ENCODE measurements at regions not wholly inside any gene's neighbourhood (a gene's known extent, or its start where the extent isn't known, plus 50 kb on each side); places are given as distances from the start of the nearest gene placed in this dataset.

- H2AFZ ChIP-seq (ENCODE audit: low read depth, low read length), result no peak overlapping the region
These were observed 255.5 kb upstream of the SEMA6A start for GRCh38 chr5:116830079-116830478.

GRCh38 chr5:116827078-116827477 lies 252.5 kb upstream of the SEMA6A start:
- no peaks in the 10 kb centered on the region for H3K79me2 ChIP-seq (ENCODE audit: low read length)
- TF ChIP-seq EZH2phosphoT487 (IDR thresholded peaks at IDR 0.05; ENCODE audit: low read depth) (no peak), CTCF (IDR thresholded peaks at IDR 0.05; ENCODE audit: low read depth, low read length) (no peak)
- H3K27ac ChIP-seq (ENCODE audit: low read length), result no peak overlapping the region
- H2AFZ ChIP-seq (ENCODE audit: low read depth, low read length), result no peak overlapping the region
- H3K9ac ChIP-seq (ENCODE audit: low read length), result no peak overlapping the region
- no peaks in the 10 kb centered on the region for H3K36me3 ChIP-seq (replicated peaks; ENCODE audit: low read depth, low read length)
- H3K27me3 ChIP-seq (ENCODE audit: low read depth, low read length), result no peaks in the 10 kb centered on the region
- H4K20me1 ChIP-seq (ENCODE audit: insufficient read depth, low read length), result no peaks in the 10 kb centered on the region
- H3K9me3 ChIP-seq (ENCODE audit: insufficient read depth, low read length), result no peaks in the 10 kb centered on the region
- no peak overlapping the region for H3K4me3 ChIP-seq (ENCODE audit: low read length)
- no peak overlapping the region for H3K4me2 ChIP-seq (ENCODE audit: low read length)
- no peaks in the 10 kb centered on the region for H3K4me1 ChIP-seq (ENCODE audit: low read length)

More at GRCh38 chr5:116830079-116830478, 255.5 kb upstream of the SEMA6A start:
- Histone ChIP-seq H3K9me3 (ENCODE audit: insufficient read depth, low read length) (no peaks in the 10 kb centered on the region), H4K20me1 (ENCODE audit: insufficient read depth, low read length) (no peaks in the 10 kb centered on the region), H3K36me3 (replicated peaks; ENCODE audit: low read depth, low read length) (no peaks in the 10 kb centered on the region), H3K79me2 (ENCODE audit: low read length) (no peaks in the 10 kb centered on the region), H3K4me1 (ENCODE audit: low read length) (no peaks in the 10 kb centered on the region), H3K4me3 (ENCODE audit: low read length) (no peak overlapping the region), H3K27me3 (ENCODE audit: low read depth, low read length) (no peaks in the 10 kb centered on the region), H3K9ac (ENCODE audit: low read length) (no peak overlapping the region), H3K27ac (ENCODE audit: low read length) (no peak overlapping the region), H3K4me2 (ENCODE audit: low read length) (no peak overlapping the region)
- TF ChIP-seq CTCF (IDR thresholded peaks at IDR 0.05; ENCODE audit: low read depth, low read length) (no peak), EZH2phosphoT487 (IDR thresholded peaks at IDR 0.05; ENCODE audit: low read depth) (no peak)

- Histone ChIP-seq H4K20me1 (ENCODE audit: insufficient read depth, low read length) (no peaks in the 10 kb centered on the region), H3K9ac (ENCODE audit: low read length) (no peak overlapping the region), H3K36me3 (replicated peaks; ENCODE audit: low read depth, low read length) (no peaks in the 10 kb centered on the region), H3K4me1 (ENCODE audit: low read length) (no peaks in the 10 kb centered on the region), H3K79me2 (ENCODE audit: low read length) (no peaks in the 10 kb centered on the region), H3K4me3 (ENCODE audit: low read length) (no peak overlapping the region), H2AFZ (ENCODE audit: low read depth, low read length) (no peak overlapping the region), H3K27ac (ENCODE audit: low read length) (no peak overlapping the region), H3K4me2 (ENCODE audit: low read length) (no peak overlapping the region), H3K9me3 (ENCODE audit: insufficient read depth, low read length) (no peaks in the 10 kb centered on the region), H3K27me3 (ENCODE audit: low read depth, low read length) (no peaks in the 10 kb centered on the region)
- TF ChIP-seq CTCF (IDR thresholded peaks at IDR 0.05; ENCODE audit: low read depth, low read length), result no peak
- TF ChIP-seq EZH2phosphoT487 (IDR thresholded peaks at IDR 0.05; ENCODE audit: low read depth), result no peak
These were observed 250.9 kb upstream of the SEMA6A start for GRCh38 chr5:116825486-116825885.

GRCh38 chr5:116824751-116825438 lies 250.3 kb upstream of the SEMA6A start:
- Histone ChIP-seq H3K27me3 (ENCODE audit: low read depth, low read length) (no peaks in the 10 kb centered on the region), H3K79me2 (ENCODE audit: low read length) (no peaks in the 10 kb centered on the region), H3K4me2 (ENCODE audit: low read length) (no peak overlapping the region), H3K4me1 (ENCODE audit: low read length) (no peaks in the 10 kb centered on the region), H3K36me3 (replicated peaks; ENCODE audit: low read depth, low read length) (no peaks in the 10 kb centered on the region), H4K20me1 (ENCODE audit: insufficient read depth, low read length) (no peaks in the 10 kb centered on the region), H3K4me3 (ENCODE audit: low read length) (no peak overlapping the region), H3K9ac (ENCODE audit: low read length) (no peak overlapping the region), H2AFZ (ENCODE audit: low read depth, low read length) (no peak overlapping the region), H3K27ac (ENCODE audit: low read length) (no peak overlapping the region), H3K9me3 (ENCODE audit: insufficient read depth, low read length) (no peaks in the 10 kb centered on the region)
- TF ChIP-seq CTCF (IDR thresholded peaks at IDR 0.05; ENCODE audit: low read depth, low read length), result no peak
- no peak for TF ChIP-seq EZH2phosphoT487 (IDR thresholded peaks at IDR 0.05; ENCODE audit: low read depth)

All from OCI-LY3 (cell line).